ENCODE measurements at regions not wholly inside any gene's neighbourhood (a gene's known extent, or its start where the extent isn't known, plus 50 kb on each side); places are given as distances from the start of the nearest gene placed in this dataset.
"Not testable (repeated sequence)": the region's sequence is repeated elsewhere in the genome, so short reads cannot be mapped to it uniquely, and the experiment has no call there.

GRCh38 chr6:168799067-168799466 lies 358.1 kb downstream of the SMOC2 start:
- peaks cover 3% of the 10 kb centered on the region for H3K27me3 Mint-ChIP-seq (ENCODE audit: unreplicated experiment)
- no peaks in the 10 kb centered on the region for H3K4me1 Mint-ChIP-seq (ENCODE audit: low read depth, unreplicated experiment)
- no peak overlapping the region for H3K27ac Mint-ChIP-seq (ENCODE audit: unreplicated experiment)
- no peak overlapping the region for H3K4me3 Mint-ChIP-seq (ENCODE audit: unreplicated experiment)
- peaks cover 12% of the 10 kb centered on the region for H3K36me3 Mint-ChIP-seq (ENCODE audit: unreplicated experiment)
- DNase-seq = no peak
- TF ChIP-seq CTCF (IDR thresholded peaks at IDR 0.05; ENCODE audit: partially characterized antibody, unreplicated experiment) = no peak
- peaks cover 3% of the 10 kb centered on the region for H3K9me3 Mint-ChIP-seq (ENCODE audit: unreplicated experiment)

GRCh38 chr6:168796106-168796505 lies 355.1 kb downstream of the SMOC2 start:
- peaks cover 12% of the 10 kb centered on the region for H3K36me3 Mint-ChIP-seq (ENCODE audit: unreplicated experiment)
- no peak overlapping the region for H3K27ac Mint-ChIP-seq (ENCODE audit: unreplicated experiment)
- H3K27me3 Mint-ChIP-seq (ENCODE audit: unreplicated experiment) = peaks cover 5% of the 10 kb centered on the region
- H3K9me3 Mint-ChIP-seq (ENCODE audit: unreplicated experiment) = peaks cover 3% of the 10 kb centered on the region
- TF ChIP-seq CTCF (IDR thresholded peaks at IDR 0.05; ENCODE audit: partially characterized antibody, unreplicated experiment) = no peak
- no peak for DNase-seq
- no peak overlapping the region for H3K4me3 Mint-ChIP-seq (ENCODE audit: unreplicated experiment)
- no peaks in the 10 kb centered on the region for H3K4me1 Mint-ChIP-seq (ENCODE audit: low read depth, unreplicated experiment)

- H3K4me3 Mint-ChIP-seq (ENCODE audit: unreplicated experiment); H3K27ac Mint-ChIP-seq (ENCODE audit: unreplicated experiment); H3K9me3 Mint-ChIP-seq (ENCODE audit: unreplicated experiment); H3K27me3 Mint-ChIP-seq (ENCODE audit: unreplicated experiment); H3K4me1 Mint-ChIP-seq (ENCODE audit: low read depth, unreplicated experiment); DNase-seq: not testable (repeated sequence)
- H3K36me3 Mint-ChIP-seq (ENCODE audit: unreplicated experiment) = peaks cover 12% of the 10 kb centered on the region
Measured at GRCh38 chr6:168795611-168796010, 354.6 kb downstream of the SMOC2 start.

- H3K36me3 Mint-ChIP-seq (ENCODE audit: unreplicated experiment) = peaks cover 12% of the 10 kb centered on the region
- peaks cover 2% of the 10 kb centered on the region for H3K4me1 Mint-ChIP-seq (ENCODE audit: low read depth, unreplicated experiment)
- H3K27me3 Mint-ChIP-seq (ENCODE audit: unreplicated experiment) = peaks cover 5% of the 10 kb centered on the region
- H3K27ac Mint-ChIP-seq (ENCODE audit: unreplicated experiment) = no peak overlapping the region
- peaks cover 3% of the 10 kb centered on the region for H3K9me3 Mint-ChIP-seq (ENCODE audit: unreplicated experiment)
- no peak for DNase-seq
- H3K4me3 Mint-ChIP-seq (ENCODE audit: unreplicated experiment) = no peak overlapping the region
- TF ChIP-seq CTCF (IDR thresholded peaks at IDR 0.05; ENCODE audit: partially characterized antibody, unreplicated experiment) = no peak
Measured at GRCh38 chr6:168794491-168794890, 353.5 kb downstream of the SMOC2 start.

- peaks cover 12% of the 10 kb centered on the region for H3K36me3 Mint-ChIP-seq (ENCODE audit: unreplicated experiment)
- H3K4me1 Mint-ChIP-seq (ENCODE audit: low read depth, unreplicated experiment) = peaks cover 2% of the 10 kb centered on the region
- no peak for DNase-seq
- TF ChIP-seq CTCF (IDR thresholded peaks at IDR 0.05; ENCODE audit: partially characterized antibody, unreplicated experiment) = no peak
- peaks cover 3% of the 10 kb centered on the region for H3K9me3 Mint-ChIP-seq (ENCODE audit: unreplicated experiment)
- H3K27me3 Mint-ChIP-seq (ENCODE audit: unreplicated experiment) = peaks cover 5% of the 10 kb centered on the region
- no peak overlapping the region for H3K4me3 Mint-ChIP-seq (ENCODE audit: unreplicated experiment)
- H3K27ac Mint-ChIP-seq (ENCODE audit: unreplicated experiment) = no peak overlapping the region
Measured at GRCh38 chr6:168793649-168794048, 352.7 kb downstream of the SMOC2 start.

GRCh38 chr6:168791917-168792316 lies 350.9 kb downstream of the SMOC2 start:
- Mint-ChIP-seq H3K4me1 (ENCODE audit: low read depth, unreplicated experiment) (peaks cover 2% of the 10 kb centered on the region), H3K27ac (ENCODE audit: unreplicated experiment) (no peak overlapping the region), H3K9me3 (ENCODE audit: unreplicated experiment) (peaks cover 3% of the 10 kb centered on the region), H3K4me3 (ENCODE audit: unreplicated experiment) (no peak overlapping the region), H3K36me3 (ENCODE audit: unreplicated experiment) (peaks cover 12% of the 10 kb centered on the region), H3K27me3 (ENCODE audit: unreplicated experiment) (peaks cover 5% of the 10 kb centered on the region)
- no peak for DNase-seq
- TF ChIP-seq CTCF (IDR thresholded peaks at IDR 0.05; ENCODE audit: partially characterized antibody, unreplicated experiment) = no peak
